Renal pelvis (tissue), 1 donor: ENCODE measurements at regions not wholly inside any gene's neighbourhood (a gene's known extent, or its start where the extent isn't known, plus 50 kb on each side); places are given as distances from the start of the nearest gene placed in this dataset.
"Not testable (repeated sequence)": the region's sequence is repeated elsewhere in the genome, so short reads cannot be mapped to it uniquely, and the experiment has no call there.

Experiments
- DNase-seq: peaks from one replicate; pipeline ENCODE4 v3.0.0-alpha.2; 2013

DNA sequence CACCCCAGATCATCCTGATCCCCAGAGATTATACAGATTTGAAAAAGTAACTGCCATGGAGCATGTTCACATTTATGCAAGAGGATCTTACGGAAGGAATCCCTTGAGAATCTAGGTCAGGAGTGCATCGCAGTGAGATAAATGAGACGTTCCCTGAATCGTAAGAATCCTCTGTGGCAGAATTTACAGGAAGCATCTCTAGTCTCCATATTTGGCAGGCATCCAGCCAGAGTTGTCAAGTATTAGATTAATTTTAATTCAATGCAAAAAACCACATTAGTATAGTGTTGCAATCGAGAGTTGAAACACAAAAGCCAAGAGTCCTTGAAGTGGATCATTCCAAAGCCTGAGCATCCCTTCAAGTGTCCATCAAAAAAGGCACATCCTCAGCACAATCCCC is 100.8 kb downstream of the RRAGC start:
- DNase-seq, result no peak

DNA sequence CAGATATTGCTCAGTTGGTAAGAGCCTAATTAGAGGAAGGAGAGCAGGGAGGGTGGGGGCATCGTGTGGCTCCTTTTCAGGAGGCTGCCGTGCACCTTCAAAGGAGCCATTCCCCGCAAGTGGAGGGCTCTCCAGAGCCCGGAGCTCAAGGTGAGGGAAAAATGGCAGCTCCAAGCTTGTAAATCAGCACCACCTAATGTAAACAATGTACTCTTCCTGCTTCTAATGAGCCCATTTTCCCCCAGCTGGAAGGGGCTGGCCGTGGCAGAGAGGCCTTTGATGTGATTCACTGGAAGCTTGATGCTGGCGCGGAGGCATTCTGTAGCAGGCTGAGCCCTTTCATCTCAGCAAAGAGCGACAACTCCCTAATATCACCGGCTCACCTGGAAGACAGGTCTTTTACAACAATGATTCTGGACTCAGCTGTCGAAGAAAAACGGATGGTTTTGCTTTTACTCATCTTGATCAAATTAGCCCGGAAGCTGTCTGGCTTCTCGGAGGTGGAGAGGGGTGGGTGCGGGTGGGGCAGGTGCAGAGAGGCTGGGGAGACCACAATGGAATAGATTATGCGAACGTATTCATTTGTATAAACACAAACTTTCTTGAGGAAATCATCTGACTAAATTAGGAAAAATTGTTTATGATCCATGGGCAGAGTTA is 112.5 kb downstream of the RRAGC start:
- no peak for DNase-seq

DNA sequence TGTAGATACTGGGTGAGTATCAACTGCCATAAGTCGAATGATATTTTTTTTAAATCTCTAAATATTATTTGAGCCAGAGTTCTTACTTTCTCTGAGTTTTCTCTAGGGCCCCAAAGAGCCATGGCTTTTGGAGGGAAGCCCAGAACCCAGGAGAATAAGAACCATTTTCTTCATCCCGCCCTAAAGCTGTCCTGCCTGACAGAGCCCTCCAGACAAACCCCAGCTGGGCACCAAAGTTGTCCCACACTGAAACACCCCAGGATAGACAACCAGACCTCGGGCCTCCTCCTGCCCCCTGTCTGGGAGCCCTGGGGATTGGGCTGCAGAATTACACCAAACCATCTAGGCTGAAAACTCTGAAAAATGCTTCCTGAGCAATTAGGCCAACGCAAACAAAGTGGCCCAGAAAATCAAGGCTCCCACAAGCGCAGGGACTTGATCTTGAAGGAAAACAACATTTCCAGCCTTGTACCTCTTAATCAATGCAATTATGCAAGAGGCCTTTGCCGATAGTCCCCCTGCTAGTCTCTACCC is 113.1 kb downstream of the RRAGC start:
- peak; percentile 55 for DNase-seq

DNA sequence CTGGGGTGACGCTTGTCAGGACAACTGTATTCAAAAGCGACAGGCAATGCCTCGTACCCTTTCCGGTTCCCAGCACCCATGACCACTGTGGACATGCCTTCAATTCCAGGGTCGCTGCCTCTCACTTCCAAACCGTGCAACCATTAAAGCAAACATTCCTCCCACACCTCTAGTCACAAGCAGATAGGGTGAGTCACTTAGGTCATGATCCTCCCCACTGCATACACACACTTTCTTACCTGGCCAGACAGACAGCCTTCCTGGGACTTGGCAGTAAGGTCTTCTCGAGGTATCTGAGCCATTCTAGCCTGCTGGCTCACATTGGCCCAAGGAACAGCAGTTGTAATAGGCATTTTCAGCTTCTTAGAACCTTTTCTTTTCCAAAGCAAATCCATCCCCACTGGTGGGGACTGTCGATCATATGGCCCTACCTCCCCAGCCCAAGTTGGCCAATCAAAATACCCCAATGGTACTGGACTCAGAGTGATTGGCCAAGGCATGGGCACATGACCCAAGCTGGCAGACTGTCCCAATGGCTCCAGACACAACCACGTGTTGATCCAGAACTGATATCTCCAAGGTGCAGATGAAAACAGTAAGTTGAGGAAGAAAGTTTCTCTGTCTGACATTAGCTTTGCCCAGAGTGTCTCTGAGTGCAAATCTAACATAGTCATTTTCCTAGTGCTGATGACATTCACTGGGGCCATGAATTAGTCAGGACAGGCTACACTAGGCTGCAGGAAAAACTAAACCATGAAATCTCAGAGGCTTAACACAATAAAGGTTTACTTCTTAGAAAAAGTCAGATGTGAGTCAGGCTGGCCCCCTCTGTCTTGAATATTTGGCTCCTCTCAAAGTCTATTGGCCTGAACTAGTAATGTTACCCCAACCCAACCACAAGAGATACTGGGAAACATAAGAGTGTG is 113.8 kb downstream of the RRAGC start:
- DNase-seq, result no peak

DNA sequence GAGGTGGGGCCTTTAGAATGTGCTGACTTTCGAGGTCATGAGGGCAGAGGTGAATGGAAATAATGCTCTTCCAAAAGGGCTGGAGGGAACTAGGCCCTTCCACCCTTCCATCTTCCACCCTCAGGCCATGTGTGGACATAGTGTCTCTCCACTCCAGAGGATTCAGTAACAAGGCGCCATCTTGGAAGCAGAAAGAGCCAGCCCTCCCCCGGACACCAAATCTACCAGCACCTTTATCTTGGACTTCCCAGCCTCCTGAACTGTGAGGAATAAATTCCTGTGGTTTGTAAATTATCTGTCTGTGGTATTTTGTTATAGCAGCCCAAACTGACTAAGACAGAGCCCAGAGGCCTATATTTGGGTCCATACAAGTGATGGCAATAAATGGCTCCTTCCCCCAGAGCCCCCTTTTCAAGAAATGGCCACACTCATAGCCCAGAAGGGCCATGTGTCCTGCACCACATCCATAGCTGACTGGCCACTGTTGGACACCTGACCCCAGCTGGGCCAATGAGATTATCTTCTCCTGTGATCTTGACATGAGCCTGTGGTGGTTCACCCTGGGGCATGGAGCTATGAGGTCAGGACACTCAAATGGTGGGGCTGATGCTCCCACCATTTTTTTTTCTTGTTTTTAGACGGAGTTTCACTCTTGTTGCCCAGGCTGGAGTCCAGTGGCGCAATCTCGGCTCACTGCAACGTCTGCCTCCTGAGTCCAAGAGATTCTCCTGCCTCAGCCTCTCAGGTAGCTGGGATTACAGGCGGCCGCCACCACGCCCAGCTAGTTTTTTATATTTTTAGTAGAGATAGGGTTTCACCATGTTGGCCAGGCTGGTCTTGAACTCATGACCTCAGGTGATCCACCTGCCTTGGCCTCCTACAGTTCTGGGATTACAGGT is 114.9 kb downstream of the RRAGC start:
- no peak for DNase-seq

DNA sequence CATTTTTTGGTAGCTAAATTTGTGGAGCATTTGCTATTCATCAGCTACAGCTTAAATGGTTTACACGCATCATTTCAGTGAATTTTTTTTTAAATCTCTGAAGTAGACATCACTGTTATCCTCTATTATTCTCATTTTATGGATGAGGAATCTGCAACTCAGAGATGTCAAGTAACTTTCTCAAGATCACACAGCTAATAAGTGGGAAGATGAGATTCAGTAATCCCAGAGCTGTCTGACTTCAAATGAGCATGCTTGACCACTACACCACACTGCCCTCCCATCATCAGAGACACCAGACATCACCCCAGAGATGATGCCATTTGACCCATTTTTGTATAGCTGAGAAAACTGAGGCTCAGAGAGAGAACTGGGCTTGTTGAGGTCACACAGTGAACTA is 116.4 kb downstream of the RRAGC start:
- DNase-seq, result no peak

DNA sequence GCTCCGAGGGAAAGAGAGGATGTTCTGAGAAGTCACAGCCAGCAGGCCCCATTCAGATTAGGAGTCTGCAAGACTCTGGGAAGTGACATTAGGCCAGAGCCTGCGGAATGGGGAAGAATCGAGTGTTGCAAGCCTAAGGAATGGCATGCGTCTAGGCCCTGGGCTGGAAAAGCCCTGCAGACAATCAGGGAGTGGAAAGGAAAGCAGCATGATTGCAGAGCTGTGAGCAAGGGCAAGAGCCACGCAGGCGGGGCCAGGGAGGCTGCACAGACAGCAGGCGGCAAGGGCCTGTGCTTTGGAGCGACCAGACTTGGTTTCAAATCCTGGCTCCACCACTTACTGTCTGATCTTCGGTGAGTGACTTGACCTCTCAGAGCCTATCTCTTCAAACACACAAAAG is 118.2 kb downstream of the RRAGC start:
- DNase-seq, result no peak

DNA sequence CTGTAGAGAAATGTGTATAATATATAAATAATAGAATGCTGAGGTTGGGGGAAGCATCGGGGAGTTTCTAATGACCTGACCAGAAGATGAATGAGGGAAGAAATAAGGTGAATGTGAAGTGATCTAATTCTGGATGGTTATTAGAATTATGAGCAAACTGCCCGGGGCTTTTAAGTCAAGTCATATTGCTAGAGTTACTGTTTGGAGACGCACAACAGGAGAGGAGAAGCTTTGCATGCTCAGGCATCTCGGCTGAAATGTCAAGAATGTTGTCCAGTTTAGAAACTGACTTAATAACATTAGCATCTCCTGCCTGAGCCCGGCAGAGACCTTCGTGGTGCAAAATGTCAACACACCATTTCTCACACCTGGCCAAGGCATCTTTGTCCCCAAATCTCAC is 119.1 kb downstream of the RRAGC start:
- no peak for DNase-seq

DNA sequence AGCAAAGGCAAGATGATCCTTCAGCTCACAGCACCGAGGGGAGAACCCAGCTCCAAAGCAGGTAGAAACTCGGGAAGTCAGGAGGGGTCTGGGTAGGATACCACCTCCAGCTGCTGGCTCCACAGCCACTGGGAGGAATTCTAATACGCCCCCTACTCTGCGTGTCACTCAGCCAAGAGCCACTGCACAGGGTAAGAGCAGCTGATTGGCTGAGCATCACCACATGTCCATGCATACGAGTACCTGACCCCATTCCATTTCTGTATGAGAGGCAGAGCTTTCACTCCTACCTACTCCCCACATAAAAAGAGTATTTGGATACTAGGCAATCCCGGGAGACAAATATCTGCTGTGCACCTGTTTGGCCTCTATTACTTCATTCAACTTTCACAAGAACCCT is 121.4 kb downstream of the RRAGC start:
- DNase-seq, result no peak

DNA sequence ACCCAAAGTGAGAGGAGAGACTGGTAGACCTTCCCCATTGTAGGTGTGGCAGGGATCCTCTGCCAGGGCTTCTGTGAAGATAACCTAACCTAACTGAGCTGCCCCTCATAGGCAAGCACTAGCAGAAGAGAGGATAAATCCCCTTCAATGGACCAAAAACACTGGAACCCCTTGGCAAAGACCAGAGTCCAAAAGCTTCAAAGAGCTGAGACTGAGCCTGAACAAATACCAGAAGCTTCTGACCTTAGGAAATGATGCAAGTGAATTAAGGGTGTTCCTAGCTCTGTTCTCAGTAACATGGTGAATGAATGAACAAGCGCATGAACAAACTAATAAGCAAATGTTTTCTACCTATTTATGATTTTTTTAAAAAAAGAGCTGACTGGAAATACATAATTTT is 123.2 kb downstream of the RRAGC start:
- no peak for DNase-seq

DNA sequence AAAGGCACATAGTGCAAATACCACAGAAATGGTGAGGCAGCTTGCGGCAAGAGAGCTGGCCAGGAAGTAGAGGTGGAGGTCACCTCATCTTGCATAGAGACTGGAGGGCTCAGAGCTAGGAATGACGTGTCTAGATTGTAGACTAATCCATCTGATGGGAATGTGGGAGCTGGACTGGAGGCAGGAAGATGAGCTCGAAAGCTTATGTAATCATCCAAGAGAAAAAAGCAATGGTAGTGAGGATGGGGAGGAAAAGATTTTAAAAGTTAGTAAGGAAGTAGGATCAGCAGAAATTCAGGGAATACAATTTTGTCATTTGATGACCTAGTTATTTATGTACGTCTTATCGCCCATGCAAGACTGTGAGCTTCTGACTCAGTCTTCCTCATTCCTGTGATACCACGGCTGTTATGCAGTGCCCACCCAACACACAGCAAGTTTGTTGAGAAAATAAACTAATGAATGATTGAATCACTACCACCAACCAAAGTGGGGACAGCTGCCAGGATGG is 123.9 kb downstream of the RRAGC start:
- DNase-seq, result no peak

DNA sequence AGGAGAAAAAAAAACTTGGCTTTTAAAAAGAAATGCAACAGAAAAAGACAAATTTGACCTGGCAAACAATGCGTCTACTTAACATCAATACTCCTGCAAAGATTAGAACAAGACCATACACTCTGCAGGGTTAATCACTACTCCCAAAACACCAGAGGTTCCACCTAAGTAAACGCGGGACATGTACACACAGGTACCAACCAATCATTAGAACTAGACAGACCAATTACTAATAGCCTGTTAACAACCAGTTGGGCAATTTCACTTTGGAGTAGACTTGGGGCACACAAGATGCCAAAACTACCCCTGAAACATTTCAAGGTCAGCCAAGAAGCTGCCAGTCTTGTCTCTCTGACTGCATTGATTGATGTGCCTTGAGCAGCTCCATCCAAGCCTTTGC is 125.8 kb downstream of the RRAGC start:
- DNase-seq, result no peak

DNA sequence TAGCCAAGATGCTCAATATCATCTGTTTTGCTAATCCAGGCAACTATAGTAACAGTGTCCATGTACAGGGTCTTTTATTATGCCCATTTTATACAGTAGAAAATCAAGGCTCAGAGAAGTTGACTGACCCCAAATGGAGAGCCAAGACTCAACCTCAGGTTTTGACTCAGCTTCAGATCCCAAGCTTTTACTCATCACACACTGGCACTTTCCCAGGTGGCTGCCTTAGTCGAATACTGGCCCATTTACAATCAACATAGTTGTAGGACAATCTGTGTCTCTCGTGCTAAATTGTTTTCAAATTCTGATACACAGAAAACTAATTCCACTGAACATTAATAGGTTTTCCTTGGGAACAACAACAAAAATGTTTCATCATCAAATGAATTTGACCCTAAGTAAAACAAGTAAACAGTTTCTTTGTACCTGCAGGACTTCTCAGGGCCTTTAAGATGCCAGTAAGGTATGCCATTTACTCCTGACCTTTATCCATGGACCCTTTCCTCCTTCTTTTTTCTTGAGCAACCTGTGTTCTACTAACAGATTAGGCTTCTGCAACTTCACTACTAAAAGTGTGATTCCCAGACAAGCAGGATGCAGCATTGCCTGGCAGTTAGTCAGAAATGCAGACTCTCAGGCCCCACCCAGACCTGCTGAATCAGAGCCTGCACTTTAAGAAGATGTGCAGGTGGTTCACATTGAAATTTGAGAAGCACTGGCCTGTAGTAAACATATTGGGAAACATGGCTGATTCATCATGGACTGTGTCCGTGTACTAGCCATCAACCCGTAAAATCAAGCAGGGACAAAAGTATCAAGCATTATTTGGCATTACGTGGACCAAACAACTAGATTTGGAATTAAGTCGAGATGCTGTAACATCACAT is 128.8 kb downstream of the RRAGC start:
- no peak for DNase-seq

DNA sequence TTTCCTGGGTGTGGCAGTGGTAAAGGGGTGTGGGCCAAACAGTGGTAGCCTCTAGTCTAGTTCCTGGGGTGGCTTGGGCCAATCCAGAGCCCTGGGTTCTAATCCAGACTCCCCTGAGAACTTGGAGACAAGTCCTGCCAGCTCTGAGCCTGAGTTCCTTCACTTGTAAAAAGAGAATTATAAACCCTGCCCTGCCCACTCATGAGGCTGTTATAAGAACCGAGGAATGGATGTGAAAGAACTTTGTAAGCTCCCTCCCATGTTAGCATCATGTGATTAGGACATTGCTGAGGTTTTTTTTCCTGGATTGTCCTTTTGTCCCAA is 131.0 kb downstream of the RRAGC start:
- DNase-seq, result no peak

DNA sequence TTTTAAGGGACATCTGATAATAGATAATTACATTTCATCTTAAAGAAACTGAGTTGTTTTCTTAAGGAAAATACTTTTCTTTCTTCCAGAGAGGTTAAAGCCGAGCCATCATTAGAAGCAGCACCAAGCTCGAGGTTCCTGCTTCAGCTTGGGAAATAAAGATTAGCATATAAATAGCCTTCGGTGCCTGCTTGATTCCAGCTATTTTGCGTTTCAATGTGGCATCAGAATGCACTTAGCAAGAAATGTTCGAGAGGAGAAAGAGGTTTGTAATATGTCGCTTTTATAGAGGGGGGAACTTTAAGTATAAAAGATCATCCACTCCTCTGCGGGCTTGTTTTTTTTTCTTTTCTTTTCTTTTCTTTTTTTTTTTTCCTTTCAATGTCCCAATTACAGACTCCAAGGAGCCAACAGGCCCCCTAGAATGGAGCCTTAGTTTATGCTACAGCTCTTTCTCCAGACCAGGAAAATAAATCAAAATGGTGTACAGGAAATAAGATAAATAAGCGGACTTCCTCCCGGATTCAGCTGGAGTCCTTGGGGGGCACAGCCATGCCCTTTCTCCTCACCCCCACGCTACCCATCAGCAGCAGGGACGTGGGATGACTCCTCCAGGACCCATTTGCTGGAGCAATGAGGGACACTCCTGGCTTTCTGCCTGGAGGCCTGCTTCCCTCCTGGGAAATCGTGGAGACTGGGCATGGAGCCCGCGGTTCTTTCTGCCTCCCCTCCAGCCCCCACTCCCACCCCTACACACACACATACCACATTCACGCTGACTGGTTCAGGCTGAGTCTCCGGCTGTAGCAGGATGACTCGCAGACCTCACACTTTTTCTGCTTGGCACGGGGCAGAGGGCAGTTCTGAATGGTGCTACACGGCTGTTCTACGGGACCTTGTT is 131.6 kb downstream of the RRAGC start:
- DNase-seq, result peak; percentile 76

DNA sequence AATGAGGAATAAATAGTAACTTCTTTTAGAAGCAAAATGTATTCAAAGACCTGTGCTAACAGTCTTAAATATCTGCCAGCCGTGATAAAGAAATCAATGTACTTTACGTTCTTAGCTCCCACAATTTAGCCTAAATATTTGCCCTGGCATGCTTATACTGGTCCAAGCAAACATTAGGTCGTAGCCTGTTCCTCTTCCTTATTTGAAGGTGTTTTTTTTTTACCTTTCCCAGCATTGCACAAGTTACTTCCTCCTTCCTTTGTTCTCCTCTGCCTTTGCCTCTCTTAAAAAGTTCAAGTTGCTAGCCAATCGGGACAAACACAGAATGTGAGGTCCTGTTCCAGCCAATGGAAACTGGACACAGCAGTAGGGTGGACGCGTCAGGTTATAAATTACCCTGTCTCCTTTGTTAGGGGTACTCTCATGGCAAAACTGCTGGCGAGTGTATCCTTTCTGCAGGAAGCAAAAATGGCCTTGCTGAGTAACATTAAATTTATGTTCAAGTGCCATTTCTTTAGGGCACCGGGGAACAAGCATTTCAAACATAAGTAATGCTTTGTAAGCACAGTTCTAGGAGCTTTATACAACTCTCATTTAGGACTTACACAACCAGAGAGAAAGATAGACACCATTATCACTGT is 134.1 kb downstream of the RRAGC start:
- not testable (repeated sequence) for DNase-seq

DNA sequence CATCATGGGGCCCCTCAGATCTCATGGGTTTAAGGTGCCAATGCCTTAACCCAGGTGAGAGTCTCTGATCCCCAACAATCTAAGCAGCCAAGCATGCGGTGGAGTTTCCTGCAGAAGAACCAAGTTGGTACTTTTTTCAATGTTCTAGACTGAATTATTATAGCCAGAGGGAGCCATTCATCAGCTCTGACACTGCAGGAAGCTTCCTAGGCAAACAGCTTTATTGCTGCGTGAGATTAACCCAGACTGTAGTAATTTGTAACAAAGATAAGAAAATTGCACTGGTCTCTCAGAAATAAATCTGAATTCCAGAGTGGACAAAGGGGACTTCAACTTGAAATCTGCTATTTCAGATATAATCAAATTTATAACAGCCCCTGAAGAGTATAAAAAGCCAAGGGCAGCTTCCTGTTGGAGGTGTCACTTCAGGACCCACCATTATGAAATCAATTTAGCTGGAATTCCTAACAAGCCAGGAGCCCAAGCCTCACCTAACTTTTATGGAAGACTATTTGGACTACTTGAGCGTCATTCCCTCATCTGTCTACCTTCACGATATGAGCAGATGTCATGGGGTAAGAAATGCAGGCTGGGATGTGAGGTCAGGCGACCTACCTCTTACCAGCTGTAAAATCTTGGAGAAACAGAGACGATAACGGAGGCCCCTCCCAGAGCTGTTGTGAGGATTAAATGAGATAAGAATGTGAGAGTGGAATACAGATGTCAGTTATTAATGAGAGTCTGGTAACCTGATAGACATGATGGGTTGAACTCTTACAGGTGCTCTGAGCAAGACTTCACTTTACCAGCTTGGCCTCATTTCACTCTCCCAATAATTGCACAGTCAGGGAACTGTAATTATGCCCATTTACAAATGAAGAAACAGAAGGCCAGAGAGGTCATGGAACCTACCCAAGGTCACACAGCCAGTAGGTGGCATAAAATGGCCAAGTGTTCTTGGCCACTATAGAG is 135.1 kb downstream of the RRAGC start:
- peak; percentile 48 for DNase-seq

DNA sequence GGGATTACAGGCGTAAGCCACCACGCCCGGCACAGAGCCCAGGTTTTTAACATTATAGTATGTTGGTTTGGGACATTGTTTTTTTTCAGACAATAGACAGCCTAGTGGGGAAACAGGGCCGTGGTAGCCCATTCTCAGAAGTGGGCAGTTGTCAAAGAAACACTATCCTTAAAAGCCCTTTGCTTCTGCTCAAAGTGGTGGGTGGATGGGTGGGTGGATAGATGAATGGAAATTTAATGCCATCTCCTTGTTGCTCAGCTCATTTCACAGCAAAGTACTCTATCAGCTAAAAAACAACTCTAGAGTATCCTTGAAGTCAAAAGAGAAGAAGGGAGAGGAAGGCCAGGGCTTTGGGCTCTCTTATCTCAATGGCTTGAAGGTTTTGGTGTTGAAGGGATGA is 137.8 kb downstream of the RRAGC start:
- DNase-seq, result no peak
